ENCODE measurements at regions not wholly inside any gene's neighbourhood (a gene's known extent, or its start where the extent isn't known, plus 50 kb on each side); places are given as distances from the start of the nearest gene placed in this dataset.

GRCh38 chr10:128852902-128853301 lies 614.1 kb upstream of the MGMT start:
- no peak overlapping the region for H2AFZ ChIP-seq (ENCODE audit: low read depth, low read length)
- no peak overlapping the region for H3K9ac ChIP-seq (replicated peaks; ENCODE audit: extremely low read depth, insufficient read depth, low read length)
- H3K9me1 ChIP-seq (replicated peaks; ENCODE audit: control insufficient read depth, extremely low read depth, insufficient read depth, low read length): no peaks in the 10 kb centered on the region
- ChIA-PET POLR2A (no interaction called here), CTCF (no interaction called here)
- intact Hi-C loops (cut with micrococcal nuclease) (no loop called here), dilution Hi-C loops (cut with MboI; ENCODE audit: extremely low pct_ligation_motif_present, low sequenced_read_pairs) (no loop called here)
- no peaks in the 10 kb centered on the region for H3K4me1 ChIP-seq (ENCODE audit: control insufficient read depth, extremely low read depth, insufficient read depth, low read length)
- no peak for DNase-seq (ENCODE audit: low read depth, low spot score)
- no peaks in the 10 kb centered on the region for H4K20me1 ChIP-seq (replicated peaks; ENCODE audit: control insufficient read depth, extremely low read depth, insufficient read depth, low read length)
- TF ChIP-seq POLR2AphosphoS5 (IDR thresholded peaks at IDR 0.05; ENCODE audit: insufficient read depth, low read depth, low read length) (no peak), GATA2 (IDR thresholded peaks at IDR 0.05; ENCODE audit: insufficient read depth, insufficient read length, low read depth, low read length) (no peak), MYC (IDR thresholded peaks at IDR 0.05; ENCODE audit: low read depth, low read length) (no peak), JUN (IDR thresholded peaks at IDR 0.05; ENCODE audit: borderline replicate concordance, insufficient read depth, insufficient read length, low read depth) (no peak), CTCF (IDR thresholded peaks at IDR 0.05; ENCODE audit: extremely low read depth in 1 of 2, insufficient read depth in 1 of 2, low read depth in 1 of 2, low read length in 2 of 2) (no peak), EZH2 (IDR thresholded peaks at IDR 0.05; ENCODE audit: borderline replicate concordance, low read depth, low read length, severe bottlenecking) (no peak), FOS (IDR thresholded peaks at IDR 0.05; ENCODE audit: borderline replicate concordance, insufficient read depth, low read length) (no peak), POLR2A (IDR thresholded peaks at IDR 0.05; ENCODE audit: low read depth, low read length) (no peak)
- TF ChIP-seq, protein P1, sequence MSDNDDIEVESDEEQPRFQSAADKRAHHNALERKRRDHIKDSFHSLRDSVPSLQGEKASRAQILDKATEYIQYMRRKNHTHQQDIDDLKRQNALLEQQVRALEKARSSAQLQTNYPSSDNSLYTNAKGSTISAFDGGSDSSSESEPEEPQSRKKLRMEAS (IDR thresholded peaks at IDR 0.05; ENCODE audit: insufficient read depth, insufficient read length): no peak
- no peaks in the 10 kb centered on the region for H3K79me2 ChIP-seq (ENCODE audit: control insufficient read depth, insufficient read depth, low read length)
- H3K4me3 ChIP-seq (replicated peaks in 1 of 3; ENCODE audit: insufficient read depth in 1 of 3, low read depth in 1 of 3, low read length in 3 of 3): no peak overlapping the region
- H3K4me2 ChIP-seq (ENCODE audit: insufficient read depth, low read length): no peak overlapping the region
- no peaks in the 10 kb centered on the region for H3K36me3 ChIP-seq (ENCODE audit: control insufficient read depth in 2 of 2, extremely low read depth in 1 of 2, insufficient read depth in 2 of 2, low read length in 2 of 2)
- FAIRE-seq: no peak
- H3K9me3 ChIP-seq (replicated peaks; ENCODE audit: control insufficient read depth, insufficient read depth, low read length): no peaks in the 10 kb centered on the region
- H3K27me3 ChIP-seq (ENCODE audit: control insufficient read depth in 2 of 2, insufficient read depth in 2 of 2, low read length in 2 of 2): no peaks in the 10 kb centered on the region
- no TSS peak for BruUV-seq (replicated peaks)
- H3K27ac ChIP-seq (ENCODE audit: insufficient read depth, low read depth, low read length): no peak overlapping the region
